ENCODE measurements at regions not wholly inside any gene's neighbourhood (a gene's known extent, or its start where the extent isn't known, plus 50 kb on each side); places are given as distances from the start of the nearest gene placed in this dataset.

GRCh38 chr16:86781046-86781445 lies 202.7 kb downstream of the FOXL1 start:
- TF ChIP-seq ZNF274 (IDR thresholded peaks at IDR 0.05; ENCODE audit: low read depth, low read length) (no peak), YY1 (IDR thresholded peaks at IDR 0.05; ENCODE audit: insufficient read depth, insufficient read length) (no peak), SUZ12 (IDR thresholded peaks at IDR 0.05; ENCODE audit: extremely low read depth, insufficient read depth, insufficient read length) (no peak)
